Thoracic aorta (tissue), 2 donors: ENCODE measurements at regions not wholly inside any gene's neighbourhood (a gene's known extent, or its start where the extent isn't known, plus 50 kb on each side); places are given as distances from the start of the nearest gene placed in this dataset.

Experiments used
- ATAC-seq: fragments of 150-250 bp; one replicate; pipeline ENCODE4 v1.8.0; 2017; ENCODE audit warnings: low read depth; ENCODE audit not compliant: insufficient number of reproducible peaks, low FRiP score
- DNase-seq: peaks from one replicate; pipeline ENCODE4 v3.0.0-alpha.2; 2020; ENCODE audit warnings: low spot score
- H3K27ac ChIP-seq, 2 donors: fragments of 200-600 bp; sonication (generic); 1 replicate in 1 of 2; 2 replicates in 1 of 2; pipeline ENCODE4 v1.5.1; 2016; ENCODE audit warnings: mild to moderate bottlenecking in 2 of 2, moderate library complexity in 2 of 2
- H3K27me3 ChIP-seq: fragments of 200-600 bp; sonication (generic); replicated peaks from 2 replicates; pipeline ENCODE4 v1.6.0; 2016; ENCODE audit warnings: mild to moderate bottlenecking; ENCODE audit not compliant: insufficient read depth
- H3K36me3 ChIP-seq: fragments of 200-600 bp; sonication (generic); one replicate; pipeline ENCODE4 v1.5.1; 2016
- H3K4me1 ChIP-seq, 2 donors: fragments of 200-600 bp; sonication (generic); 1 replicate in 1 of 2; 2 replicates in 1 of 2; pipeline versions ENCODE4 v1.5.1 to v1.6.0; 2016; ENCODE audit warnings: low read depth in 2 of 2, mild to moderate bottlenecking in 1 of 2; ENCODE audit not compliant: control insufficient read depth in 1 of 2
- H3K4me3 ChIP-seq: fragments of 200-600 bp; sonication (generic); 2 replicates; pipeline ENCODE4 v1.5.1; 2016; ENCODE audit warnings: mild to moderate bottlenecking
- H3K9me3 ChIP-seq: fragments of 200-600 bp; sonication (generic); 2 replicates; pipeline ENCODE4 v1.5.1; 2016
- TF ChIP-seq, protein P1 (sequence below): fragments of 200-600 bp; sonication (generic); IDR thresholded peaks from one replicate; pipeline ENCODE4 v1.5.1; 2019; ENCODE audit warnings: antibody characterized with exemption

- Histone ChIP-seq H3K4me3 (no peak overlapping the region), H3K27me3 (no peaks in the 10 kb centered on the region)
- ATAC-seq: no peak
Observed at GRCh38 chr6:164928728-164929407, 380.5 kb downstream of the C6orf118 start.

GRCh38 chr6:164928057-164928727 is 381.2 kb downstream of the C6orf118 start:
- TF ChIP-seq, protein P1, sequence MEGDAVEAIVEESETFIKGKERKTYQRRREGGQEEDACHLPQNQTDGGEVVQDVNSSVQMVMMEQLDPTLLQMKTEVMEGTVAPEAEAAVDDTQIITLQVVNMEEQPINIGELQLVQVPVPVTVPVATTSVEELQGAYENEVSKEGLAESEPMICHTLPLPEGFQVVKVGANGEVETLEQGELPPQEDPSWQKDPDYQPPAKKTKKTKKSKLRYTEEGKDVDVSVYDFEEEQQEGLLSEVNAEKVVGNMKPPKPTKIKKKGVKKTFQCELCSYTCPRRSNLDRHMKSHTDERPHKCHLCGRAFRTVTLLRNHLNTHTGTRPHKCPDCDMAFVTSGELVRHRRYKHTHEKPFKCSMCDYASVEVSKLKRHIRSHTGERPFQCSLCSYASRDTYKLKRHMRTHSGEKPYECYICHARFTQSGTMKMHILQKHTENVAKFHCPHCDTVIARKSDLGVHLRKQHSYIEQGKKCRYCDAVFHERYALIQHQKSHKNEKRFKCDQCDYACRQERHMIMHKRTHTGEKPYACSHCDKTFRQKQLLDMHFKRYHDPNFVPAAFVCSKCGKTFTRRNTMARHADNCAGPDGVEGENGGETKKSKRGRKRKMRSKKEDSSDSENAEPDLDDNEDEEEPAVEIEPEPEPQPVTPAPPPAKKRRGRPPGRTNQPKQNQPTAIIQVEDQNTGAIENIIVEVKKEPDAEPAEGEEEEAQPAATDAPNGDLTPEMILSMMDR: no peak
- no peaks in the 10 kb centered on the region for H3K4me1 ChIP-seq
- H3K9me3 ChIP-seq: no peaks in the 10 kb centered on the region
- H3K36me3 ChIP-seq: no peaks in the 10 kb centered on the region
- no peak for ATAC-seq
- DNase-seq: no peak
- no peak overlapping the region for H3K27ac ChIP-seq
- no peaks in the 10 kb centered on the region for H3K27me3 ChIP-seq
- H3K4me3 ChIP-seq: no peak overlapping the region

More at GRCh38 chr6:164928728-164929407, 380.5 kb downstream of the C6orf118 start:
- DNase-seq: no peak
- no peaks in the 10 kb centered on the region for H3K9me3 ChIP-seq
- TF ChIP-seq, protein P1: no peak
- no peak overlapping the region for H3K27ac ChIP-seq
- H3K4me1 ChIP-seq: no peaks in the 10 kb centered on the region
- no peaks in the 10 kb centered on the region for H3K36me3 ChIP-seq

- DNase-seq (no peak), ATAC-seq (no peak)
- TF ChIP-seq, protein P1: peak; percentile 89
- no peaks in the 10 kb centered on the region for H3K36me3 ChIP-seq
- H3K27ac ChIP-seq: no peak overlapping the region
- H3K27me3 ChIP-seq: no peaks in the 10 kb centered on the region
- no peaks in the 10 kb centered on the region for H3K4me1 ChIP-seq
- H3K9me3 ChIP-seq: no peaks in the 10 kb centered on the region
- no peak overlapping the region for H3K4me3 ChIP-seq
Observed at GRCh38 chr6:164927288-164928056, 381.9 kb downstream of the C6orf118 start.

DNA sequence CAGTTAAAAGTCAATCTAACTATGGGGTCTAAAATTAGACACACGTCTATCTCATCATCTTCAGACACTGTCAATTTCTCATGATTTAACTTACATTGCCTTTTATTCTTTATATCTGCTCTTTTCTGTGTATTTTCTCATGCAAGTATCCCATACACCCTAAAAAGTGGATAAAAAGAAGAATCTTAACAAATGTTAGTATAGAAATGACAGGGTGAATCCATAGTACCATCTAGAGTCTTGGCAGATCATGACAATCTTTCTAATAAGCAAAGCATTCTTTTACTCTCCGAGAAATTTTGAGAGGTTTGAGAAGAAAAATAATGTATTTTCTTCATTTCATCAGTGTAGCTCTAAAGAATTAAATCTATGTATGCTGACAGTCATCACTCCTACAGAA is 382.7 kb downstream of the C6orf118 start:
- no peak for DNase-seq
- H3K36me3 ChIP-seq: no peaks in the 10 kb centered on the region
- H3K9me3 ChIP-seq: no peaks in the 10 kb centered on the region
- H3K4me3 ChIP-seq: no peak overlapping the region
- H3K27ac ChIP-seq: no peak overlapping the region
- H3K27me3 ChIP-seq: no peaks in the 10 kb centered on the region
- TF ChIP-seq, protein P1: no peak
- H3K4me1 ChIP-seq: no peaks in the 10 kb centered on the region
- ATAC-seq: no peak
